GM12891 (cell line): ENCODE measurements at regions not wholly inside any gene's neighbourhood (a gene's known extent, or its start where the extent isn't known, plus 50 kb on each side); places are given as distances from the start of the nearest gene placed in this dataset.

Experiments used
- DNase-seq: peaks from one replicate; pipeline ENCODE4 v3.0.0; 2011; ENCODE audit warnings: low spot score; ENCODE audit not compliant: insufficient read length
- FAIRE-seq: peaks from 2 replicates; lab custom pipeline; 2011; peaks lifted over from hg19 to GRCh38; lab: Jason Lieb, UNC
- PAX5 ChIP-seq: IDR thresholded peaks from 2 replicates; pipeline ENCODE4 v1.6.1; 2011; ENCODE audit warnings: low read length, moderate library complexity, mild to moderate bottlenecking; ENCODE audit not compliant: insufficient read depth, severe bottlenecking
- POLR2A ChIP-seq: IDR thresholded peaks from 2 replicates; pipeline ENCODE4 v1.6.1; 2011; ENCODE audit warnings: low read depth, low read length, control low read depth
- POLR2AphosphoS5 ChIP-seq: IDR thresholded peaks from 2 replicates; pipeline ENCODE4 v1.6.1; 2011; ENCODE audit warnings: low read depth, low read length, control low read depth
- POU2F2 ChIP-seq: IDR thresholded peaks from 2 replicates; pipeline ENCODE4 v1.6.1; 2011; ENCODE audit warnings: low read depth, mild to moderate bottlenecking, control low read depth, low read length, moderate library complexity
- SPI1 ChIP-seq: IDR thresholded peaks from 2 replicates; pipeline ENCODE4 v1.6.1; 2011; ENCODE audit warnings: low read depth, low read length, control low read depth
- TAF1 ChIP-seq: IDR thresholded peaks from 2 replicates; pipeline ENCODE4 v1.6.1; 2011; ENCODE audit warnings: low read depth, low read length, control low read depth

DNA sequence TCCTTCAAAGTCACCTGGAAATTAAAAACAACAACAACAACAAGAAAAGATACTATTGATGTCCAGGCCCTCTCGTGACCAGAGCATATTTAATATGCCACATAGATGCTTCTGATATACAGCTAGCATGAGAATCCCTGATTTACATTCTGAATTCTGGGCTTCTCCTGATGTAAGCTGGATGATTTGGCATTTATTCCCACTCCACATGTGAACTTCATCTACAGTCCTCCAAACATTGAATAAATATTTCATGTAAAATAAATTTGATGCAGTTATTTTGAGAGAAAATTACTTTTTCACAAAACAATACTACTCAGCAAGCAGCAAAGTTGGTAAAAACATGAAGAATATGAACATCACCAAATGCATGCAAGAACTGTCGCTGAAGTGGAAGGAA, 453.2 kb upstream of the SETBP1 start:
- TF ChIP-seq TAF1 = no peak
- TF ChIP-seq POU2F2 = no peak
- no peak for TF ChIP-seq POLR2AphosphoS5
- TF ChIP-seq PAX5 = no peak
- TF ChIP-seq SPI1 = no peak
- TF ChIP-seq POLR2A = no peak
- FAIRE-seq = no peak
- no peak for DNase-seq

DNA sequence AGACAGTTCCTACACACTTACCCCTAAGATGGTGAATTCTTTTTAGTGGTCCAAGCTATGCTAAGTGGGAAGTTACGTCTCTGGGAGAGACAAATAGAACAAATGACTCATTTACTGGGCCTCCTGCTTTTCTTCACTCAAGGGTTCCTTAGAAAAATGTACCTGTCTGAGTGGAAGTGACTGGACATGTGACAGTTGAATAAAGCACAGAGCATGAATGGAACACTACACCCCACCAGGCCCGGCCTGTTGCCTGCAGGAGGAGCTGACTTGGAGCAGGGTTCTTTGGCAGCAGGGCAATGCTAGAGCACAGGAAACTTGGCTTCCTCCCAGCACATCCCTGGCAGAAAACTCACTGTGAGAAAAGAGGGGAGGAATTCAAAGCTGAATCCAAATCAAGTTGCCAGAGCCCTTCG, 451.0 kb upstream of the SETBP1 start:
- FAIRE-seq (no peak), DNase-seq (no peak)
- TF ChIP-seq SPI1 (no peak), PAX5 (no peak), POLR2A (no peak), TAF1 (no peak), POLR2AphosphoS5 (no peak), POU2F2 (no peak)

DNA sequence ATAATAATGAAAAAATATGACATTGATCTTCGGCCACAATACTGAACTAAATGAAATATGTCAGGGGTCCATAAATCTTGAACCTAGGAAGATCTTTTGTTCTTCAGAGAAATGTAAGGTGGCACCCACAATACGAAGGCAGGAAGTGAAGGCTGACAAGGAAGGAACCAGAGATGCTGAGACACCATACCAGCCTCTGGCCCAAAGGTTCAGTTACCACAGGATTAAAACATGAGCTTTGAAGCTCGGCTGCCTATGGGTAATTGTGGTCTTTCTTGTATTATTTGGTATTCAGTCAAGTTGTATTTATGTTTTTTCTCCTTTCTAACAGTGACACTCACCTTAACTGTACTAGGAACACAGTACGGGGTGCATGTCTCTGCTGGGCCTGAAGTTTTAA, 448.8 kb upstream of the SETBP1 start:
- DNase-seq = no peak
- no peak for TF ChIP-seq POU2F2
- TF ChIP-seq POLR2AphosphoS5 = no peak
- FAIRE-seq = no peak

DNA sequence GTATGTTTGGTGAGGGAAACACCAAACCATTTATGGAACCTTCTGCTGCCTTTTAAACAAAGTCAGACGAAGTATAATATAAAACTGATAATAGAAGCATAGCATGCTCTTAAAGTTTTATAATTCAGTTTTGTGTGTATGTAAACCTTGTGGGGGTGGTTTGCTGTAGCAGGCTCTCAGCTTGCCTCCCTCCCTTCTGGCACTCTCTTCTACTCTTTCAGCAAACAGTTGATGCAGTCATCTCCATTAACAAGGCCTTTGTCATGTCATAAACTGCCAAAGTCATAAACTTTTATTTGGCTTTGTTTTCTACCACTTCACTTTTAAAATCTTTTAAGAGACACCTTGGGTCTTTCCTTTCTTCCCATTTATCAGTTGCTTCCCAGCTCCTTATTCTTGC, 448.2 kb upstream of the SETBP1 start:
- DNase-seq (no peak), FAIRE-seq (no peak)
- TF ChIP-seq POLR2A (no peak), PAX5 (no peak), TAF1 (no peak)

DNA sequence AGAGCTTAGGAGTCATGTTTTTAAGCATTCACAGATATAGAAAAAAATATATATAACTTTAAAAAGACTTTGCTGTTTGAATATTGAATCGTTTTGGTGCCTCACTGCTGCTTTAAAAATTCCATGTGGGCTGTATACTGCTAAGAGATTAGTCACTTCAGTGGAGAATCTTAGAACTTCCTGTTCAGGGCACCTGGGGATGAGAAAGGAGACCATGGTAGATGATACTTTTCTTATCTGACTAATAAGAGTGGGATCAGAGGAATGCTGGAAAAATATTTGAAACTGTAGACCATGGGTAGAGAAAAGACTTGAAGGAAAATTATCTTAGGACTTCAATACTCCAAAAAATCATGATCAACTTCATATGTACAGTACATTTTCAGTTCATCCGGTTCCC, 442.2 kb upstream of the SETBP1 start:
- TF ChIP-seq SPI1 = no peak
- no peak for TF ChIP-seq POLR2A
- TF ChIP-seq POLR2AphosphoS5 = no peak
- TF ChIP-seq POU2F2 = no peak
- no peak for TF ChIP-seq TAF1
- TF ChIP-seq PAX5 = no peak
- DNase-seq (no peak), FAIRE-seq (no peak)

DNA sequence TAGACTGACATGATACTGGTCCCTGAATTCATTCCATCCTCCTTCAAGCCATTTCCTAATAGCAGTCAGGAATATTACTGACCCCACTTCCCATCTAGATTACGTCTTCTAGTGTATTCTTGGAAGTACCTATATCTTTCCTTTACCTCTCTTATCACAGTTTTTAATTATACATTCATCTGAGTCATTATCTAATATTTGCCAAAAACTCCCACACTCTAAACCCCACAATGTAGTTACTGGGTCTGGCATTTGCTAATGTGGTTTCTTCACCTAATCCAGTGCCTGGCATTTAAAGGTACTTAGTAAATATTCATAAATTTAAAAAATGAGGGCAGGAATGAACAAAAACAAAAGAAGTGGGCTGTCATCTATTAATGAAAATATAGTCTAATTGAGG, 441.8 kb upstream of the SETBP1 start:
- TF ChIP-seq POLR2A = no peak
- no peak for TF ChIP-seq POU2F2
- no peak for TF ChIP-seq SPI1
- TF ChIP-seq TAF1 = no peak
- TF ChIP-seq POLR2AphosphoS5 = no peak
- no peak for DNase-seq
- FAIRE-seq = no peak

DNA sequence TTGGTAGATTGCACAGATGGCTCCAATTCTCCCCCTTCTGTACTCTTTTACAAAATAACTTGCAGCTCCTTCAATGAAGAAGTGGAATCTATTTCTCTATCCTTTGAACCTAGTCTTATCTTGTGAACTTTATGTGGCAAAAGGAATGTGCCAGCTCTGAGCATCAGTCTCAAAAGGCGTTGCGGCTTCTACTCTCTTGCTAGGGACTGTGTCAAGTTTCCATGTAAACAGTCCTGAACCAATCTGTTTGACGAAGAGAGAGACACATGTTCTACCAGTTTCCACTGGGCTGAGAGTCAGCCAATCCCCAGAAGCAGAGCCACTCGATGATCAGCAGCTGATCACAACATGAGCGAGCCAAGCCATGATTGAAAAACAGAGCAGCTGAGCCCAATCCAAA, 439.7 kb upstream of the SETBP1 start:
- no peak for FAIRE-seq

DNA sequence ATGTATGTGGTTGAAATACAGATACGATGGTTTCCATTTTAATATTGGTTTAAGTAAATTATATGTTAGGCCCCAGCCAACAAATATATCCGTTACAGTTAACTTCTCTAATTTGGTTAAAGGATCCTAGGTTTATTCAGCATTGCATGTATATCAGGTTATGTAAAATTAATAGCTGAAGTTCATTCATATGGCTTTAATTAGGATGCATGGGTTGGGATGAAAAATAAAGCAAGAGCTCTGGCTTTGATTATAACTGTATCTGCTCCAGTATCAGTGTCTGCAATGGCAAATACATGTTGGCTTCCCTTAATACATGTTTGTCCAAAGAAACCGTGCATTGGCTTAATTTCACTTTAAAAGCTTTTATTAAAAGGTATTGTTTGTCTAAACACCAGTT, 435.7 kb upstream of the SETBP1 start:
- no peak for DNase-seq
- FAIRE-seq = no peak

More for the DNA sequence above, 439.7 kb upstream of the SETBP1 start:
- no peak for TF ChIP-seq POLR2AphosphoS5
- TF ChIP-seq POU2F2 = no peak
- TF ChIP-seq PAX5 = no peak
- TF ChIP-seq TAF1 = no peak
- TF ChIP-seq SPI1 = no peak
- TF ChIP-seq POLR2A = no peak
- DNase-seq = no peak

DNA sequence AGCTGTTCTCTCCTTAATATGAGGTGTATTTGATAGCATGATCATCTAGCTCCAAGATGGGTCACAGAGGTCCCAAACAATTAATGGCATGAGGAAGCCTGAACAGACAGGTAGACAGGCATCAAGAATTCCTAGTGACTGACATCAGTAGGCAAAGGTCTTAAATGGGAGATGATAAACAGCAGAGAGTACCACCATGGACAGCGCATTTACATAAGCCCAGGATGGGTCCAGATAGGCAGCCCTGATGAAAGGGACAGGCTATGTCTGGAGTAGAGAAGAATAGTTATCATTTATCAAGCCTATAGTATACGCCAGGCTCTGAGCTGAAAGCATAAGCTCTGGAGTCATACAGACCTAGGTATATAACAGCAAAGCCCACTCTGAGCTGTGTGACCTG, 434.7 kb upstream of the SETBP1 start:
- FAIRE-seq = no peak
- DNase-seq = no peak
- TF ChIP-seq TAF1 = no peak
- no peak for TF ChIP-seq SPI1

More for the DNA sequence above, 435.7 kb upstream of the SETBP1 start:
- TF ChIP-seq SPI1 = no peak
- TF ChIP-seq POU2F2 = no peak
- no peak for TF ChIP-seq TAF1
- TF ChIP-seq POLR2A = no peak
- no peak for TF ChIP-seq POLR2AphosphoS5
- no peak for TF ChIP-seq PAX5

DNA sequence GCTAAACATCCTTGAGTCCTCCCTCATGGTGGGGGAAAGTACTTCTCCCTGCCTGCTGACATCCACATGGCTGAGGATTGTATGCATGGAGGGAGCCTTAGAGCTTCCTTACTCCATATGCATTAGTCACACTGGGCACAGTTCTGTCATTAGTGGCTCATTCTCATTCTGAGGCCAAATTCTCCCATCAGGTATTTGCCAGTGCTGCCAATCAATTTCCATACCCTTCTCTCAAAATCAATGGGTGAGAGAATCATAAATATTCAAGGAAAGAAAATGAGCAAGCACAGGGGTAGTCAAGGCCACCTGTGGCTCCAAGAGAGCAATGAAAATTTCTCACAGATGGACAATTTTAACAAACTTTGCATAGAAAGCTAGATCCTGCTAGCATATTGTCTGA, 422.6 kb upstream of the SETBP1 start:
- FAIRE-seq (no peak), DNase-seq (no peak)
- TF ChIP-seq SPI1 (no peak), POLR2AphosphoS5 (no peak), TAF1 (no peak), POU2F2 (no peak), POLR2A (no peak), PAX5 (no peak)

DNA sequence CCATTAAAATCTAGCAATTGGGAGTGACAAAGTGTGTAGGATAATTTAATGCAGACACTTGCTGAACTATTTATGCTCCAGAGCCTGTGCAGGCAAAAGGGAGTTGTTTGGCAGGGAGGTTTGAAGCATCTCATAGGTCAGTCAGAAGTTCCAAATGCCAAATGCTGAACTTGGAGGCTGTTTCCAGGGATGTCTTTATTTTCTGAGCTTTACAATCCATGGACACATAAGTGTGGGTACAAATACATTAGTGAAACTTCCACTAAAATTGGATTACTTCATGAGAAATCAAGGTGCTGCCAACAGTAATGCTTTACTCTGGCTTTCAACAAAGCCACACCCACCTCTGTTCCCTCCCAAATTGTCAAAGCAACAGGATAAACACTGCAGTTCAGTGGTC, 422.1 kb upstream of the SETBP1 start:
- FAIRE-seq (no peak), DNase-seq (no peak)
- TF ChIP-seq POLR2AphosphoS5 (no peak), PAX5 (no peak), TAF1 (no peak), POU2F2 (no peak), POLR2A (no peak), SPI1 (no peak)
